Spleen (tissue), 11 donors: ENCODE measurements at regions not wholly inside any gene's neighbourhood (a gene's known extent, or its start where the extent isn't known, plus 50 kb on each side); places are given as distances from the start of the nearest gene placed in this dataset.

Experiments
- DNase-seq: peaks from one replicate; pipeline ENCODE4 v3.0.0-alpha.2; 2020
- H3K27ac ChIP-seq, 8 donors: fragments of 200-600 bp; sonication (generic) in 7 of 8; 1 replicate in 4 of 8; 2 replicates in 4 of 8; pipeline versions ENCODE4 v1.5.0 to v1.8.0; 2016 to 2021; ENCODE audit warnings: inconsistent platforms in 4 of 8, mild to moderate bottlenecking in 4 of 8, moderate library complexity in 1 of 8
- H3K27me3 ChIP-seq, 7 donors: fragments of 200-600 bp; sonication (generic) in 6 of 7; replicated peaks in 1 of 7; 1 replicate in 4 of 7; 2 replicates in 3 of 7; pipeline versions ENCODE4 v1.5.0 to v1.8.0; 2016 to 2021; ENCODE audit warnings: inconsistent platforms in 3 of 7, mild to moderate bottlenecking in 1 of 7
- H3K36me3 ChIP-seq, 6 donors: fragments of 200-600 bp; sonication (generic) in 5 of 6; 1 replicate in 4 of 6; 2 replicates in 2 of 6; pipeline versions ENCODE4 v1.5.0 to v1.8.0; 2016 to 2021; ENCODE audit warnings: inconsistent platforms in 2 of 6
- H3K4me1 ChIP-seq, 6 donors: fragments of 200-600 bp; sonication (generic) in 5 of 6; 1 replicate in 3 of 6; 2 replicates in 3 of 6; pipeline versions ENCODE4 v1.5.0 to v1.8.0; 2016 to 2021; ENCODE audit warnings: inconsistent platforms in 3 of 6
- H3K4me3 ChIP-seq, 8 donors: fragments of 200-600 bp; sonication (generic) in 7 of 8; 1 replicate in 4 of 8; 2 replicates in 4 of 8; pipeline versions ENCODE4 v1.5.0 to v1.8.0; 2016 to 2021; ENCODE audit warnings: inconsistent platforms in 4 of 8, mild to moderate bottlenecking in 4 of 8, moderate library complexity in 2 of 8
- H3K9me3 ChIP-seq, 8 donors: fragments of 200-600 bp; sonication (generic) in 7 of 8; 1 replicate in 4 of 8; 2 replicates in 4 of 8; pipeline versions ENCODE4 v1.5.0 to v1.8.0; 2016 to 2021; ENCODE audit warnings: inconsistent platforms in 4 of 8
- CTCF ChIP-seq, 11 experiments: fragments of 200-600 bp in 7 of 11; fragments of 450-650 bp in 4 of 11; sonication (generic) in 4 of 11; IDR thresholded peaks in 8 of 11; conservative IDR thresholded peaks in 3 of 11; 1 replicate in 7 of 11; 2 replicates in 4 of 11; pipeline versions ENCODE4 v1.4.0 to v1.8.0; 2016 to 2021; ENCODE audit warnings: antibody characterized with exemption in 11 of 11, inconsistent platforms in 4 of 11, mild to moderate bottlenecking in 1 of 11
- POLR2A ChIP-seq, 3 donors: fragments of 450-650 bp; IDR thresholded peaks; one replicate each; pipeline ENCODE4 v1.5.1; 2017; ENCODE audit warnings: antibody characterized with exemption in 3 of 3, mild to moderate bottlenecking in 1 of 3
- POLR2AphosphoS5 ChIP-seq, 3 donors: sonication (generic); formaldehyde crosslinking; IDR thresholded peaks; one replicate each; pipeline ENCODE4 v1.5.1; 2017; ENCODE audit warnings: antibody characterized with exemption in 3 of 3
- WGBS, 5 donors: extraction: QIAGEN DNeasy Blood & Tissue Kit in 3 of 5; methylation state at CpG; one replicate each; pipeline versions ENCODE4 v1.1.5 to v1.1.7; 2013 to 2018; 5-methylcytosine and 5-hydroxymethylcytosine counted together
- intact Hi-C: fragments of 100-400 bp; cut with DNase I; formaldehyde crosslinking; loops from one replicate; pipeline ENCODE4 v1.15.0; 2023; ENCODE audit warnings: low total_unique reads
- donor health status: healthy with polysubstance abuse.
- donor health status: DM: no; HTN: no; CAD: no; lungs with moderate emphysema.
- donor health status: DM: no; HTN: no; CAD: no.
- donor health status: Bipolar disorder and iron deficiency.
- donor health status: healthy.
- donor health status: DM: no; HTN: no; CAD: no.
- donor health status: DM: yes; HTN: yes; CAD: no.

GRCh38 chr3:27630885-27631284, 91.2 kb downstream of the EOMES start:
- no peak for DNase-seq
- no peak for TF ChIP-seq POLR2A (IDR thresholded peaks at IDR 0.05)
- no peak for TF ChIP-seq CTCF (IDR thresholded peaks at IDR 0.05 in 8 of 11, conservative IDR thresholded peaks at IDR 0.05 in 3 of 11)
- no peak for TF ChIP-seq POLR2AphosphoS5 (IDR thresholded peaks at IDR 0.05)
- peaks cover 0 to 22% (median 10%) of the 10 kb centered on the region in 6 donors for H3K4me1 ChIP-seq
- H3K27me3 ChIP-seq, result no peaks in the 10 kb centered on the region
- H3K36me3 ChIP-seq, result no peaks in the 10 kb centered on the region
- H3K9me3 ChIP-seq, result no peaks in the 10 kb centered on the region
- 77 to 87% (median 85%) methylated on average over 4 of the region's 4 CpGs for WGBS, 5 donors
- H3K27ac ChIP-seq, result no peak overlapping the region
- no peak overlapping the region for H3K4me3 ChIP-seq
- intact Hi-C loops, result no loop called here

DNA sequence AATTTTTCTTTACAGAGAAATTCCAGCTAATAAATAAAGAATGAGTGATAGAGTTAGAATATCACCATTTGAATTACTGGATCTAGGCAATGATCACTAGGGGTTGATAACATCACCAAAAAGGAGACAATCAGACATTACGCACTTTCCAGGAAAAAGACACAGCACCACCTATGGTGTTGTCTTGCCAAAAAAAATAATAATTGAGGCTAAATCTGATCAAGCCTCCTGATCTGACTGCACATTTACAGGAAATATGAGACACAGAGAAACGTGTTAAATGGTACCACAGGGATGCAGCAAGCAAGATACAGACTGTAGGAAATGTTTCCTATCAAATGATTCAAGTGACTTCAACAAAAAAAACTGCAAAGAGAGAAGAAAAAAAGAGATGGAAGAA, 92.8 kb downstream of the EOMES start:
- H3K4me3 ChIP-seq, result no peak overlapping the region
- TF ChIP-seq POLR2A (IDR thresholded peaks at IDR 0.05) (no peak), CTCF (IDR thresholded peaks at IDR 0.05 in 8 of 11, conservative IDR thresholded peaks at IDR 0.05 in 3 of 11) (no peak), POLR2AphosphoS5 (IDR thresholded peaks at IDR 0.05) (no peak)
- WGBS, 5 donors, result 52 to 63% (median 53%) methylated on average over 2 of the region's 2 CpGs
- H3K27ac ChIP-seq, result no peak overlapping the region
- intact Hi-C loops, result no loop called here
- H3K4me1 ChIP-seq, result peaks cover 0 to 32% (median 18%) of the 10 kb centered on the region in 6 donors
- no peaks in the 10 kb centered on the region for H3K27me3 ChIP-seq
- H3K9me3 ChIP-seq, result no peaks in the 10 kb centered on the region
- no peaks in the 10 kb centered on the region for H3K36me3 ChIP-seq
- no peak for DNase-seq

DNA sequence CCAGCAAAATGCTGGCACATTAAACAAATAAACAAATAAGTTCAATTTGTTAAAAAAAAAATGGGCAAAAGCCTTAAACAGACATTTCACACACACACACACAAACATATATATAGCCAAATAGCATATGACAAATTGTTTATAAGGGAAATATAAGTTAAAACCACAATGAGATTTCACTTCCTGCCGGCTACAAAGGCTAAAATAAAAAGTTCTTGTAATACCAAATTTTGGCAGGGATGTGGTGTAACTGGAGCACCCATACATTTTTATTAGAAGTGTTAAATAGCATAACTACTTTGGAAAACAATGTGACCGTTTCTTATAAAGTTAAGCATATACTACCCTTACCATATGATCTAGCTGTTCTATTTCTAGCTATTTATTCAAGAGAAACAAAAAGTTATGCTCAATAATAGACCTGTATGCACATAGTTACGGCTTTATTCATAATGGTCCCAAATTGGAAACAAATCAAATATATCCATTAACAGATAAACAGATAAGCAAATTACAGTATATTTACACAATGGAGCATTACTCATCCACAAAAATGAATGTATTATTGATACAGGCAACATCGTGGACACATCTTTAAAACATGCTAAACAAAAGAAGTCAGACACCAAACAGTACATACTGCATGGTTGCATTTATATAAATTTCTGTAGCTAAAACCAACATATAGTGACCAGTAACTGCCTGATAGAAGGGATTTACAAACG, 93.9 kb downstream of the EOMES start:
- H3K4me3 ChIP-seq, result no peak overlapping the region
- no peaks in the 10 kb centered on the region for H3K9me3 ChIP-seq
- TF ChIP-seq POLR2A (IDR thresholded peaks at IDR 0.05) (no peak), CTCF (IDR thresholded peaks at IDR 0.05 in 8 of 11, conservative IDR thresholded peaks at IDR 0.05 in 3 of 11) (no peak), POLR2AphosphoS5 (IDR thresholded peaks at IDR 0.05) (no peak)
- WGBS, 5 donors, result 67 to 72% (median 68%) methylated on average over 5 of the region's 5 CpGs
- no peak for DNase-seq
- H3K27me3 ChIP-seq, result no peaks in the 10 kb centered on the region
- intact Hi-C loops, result no loop called here
- H3K27ac ChIP-seq, result no peak overlapping the region
- H3K36me3 ChIP-seq, result no peaks in the 10 kb centered on the region
- H3K4me1 ChIP-seq, result peaks cover 2 to 29% (median 10%) of the 10 kb centered on the region in 6 donors

DNA sequence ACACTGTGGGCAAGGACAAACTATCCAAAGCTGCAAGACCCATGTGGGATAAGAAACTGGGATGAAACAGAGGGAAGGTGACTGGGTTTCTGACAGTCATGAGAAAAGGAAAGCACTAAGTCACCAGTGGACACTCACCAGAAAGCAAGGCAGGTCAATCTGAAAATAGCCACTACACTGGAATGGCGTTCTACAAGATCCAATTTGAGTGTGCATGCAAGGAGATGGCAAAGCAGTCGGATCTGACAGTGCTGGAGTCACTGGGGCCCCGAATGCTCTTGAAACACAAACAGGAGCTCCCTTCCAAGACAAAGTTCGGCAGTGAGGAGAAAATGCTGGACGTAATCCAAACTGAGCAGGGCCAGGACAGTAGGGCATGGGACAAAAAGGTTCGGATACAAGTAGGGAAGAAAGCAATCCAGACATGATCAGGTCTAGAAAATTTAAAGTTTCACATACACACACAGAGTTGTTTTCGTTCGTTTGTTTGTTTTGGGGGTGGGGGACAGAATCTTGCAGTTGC, 95.5 kb downstream of the EOMES start:
- DNase-seq, result no peak
- Histone ChIP-seq H3K27me3 (no peaks in the 10 kb centered on the region), H3K9me3 (no peaks in the 10 kb centered on the region), H3K4me1 (peaks cover 2 to 23% (median 9%) of the 10 kb centered on the region in 6 donors), H3K27ac (no peak overlapping the region), H3K36me3 (no peaks in the 10 kb centered on the region), H3K4me3 (no peak overlapping the region)
- intact Hi-C loops, result no loop called here
- no peak for TF ChIP-seq POLR2AphosphoS5 (IDR thresholded peaks at IDR 0.05)
- TF ChIP-seq POLR2A (IDR thresholded peaks at IDR 0.05), result no peak
- no peak for TF ChIP-seq CTCF (IDR thresholded peaks at IDR 0.05 in 8 of 11, conservative IDR thresholded peaks at IDR 0.05 in 3 of 11)
- WGBS, 5 donors, result 85 to 91% (median 87%) methylated on average over 8 of the region's 8 CpGs
